ENCODE measurements at regions not wholly inside any gene's neighbourhood (a gene's known extent, or its start where the extent isn't known, plus 50 kb on each side); places are given as distances from the start of the nearest gene placed in this dataset.

GRCh38 chr2:238698072-238698352 is 149.9 kb upstream of the TWIST2 start:
- Histone ChIP-seq H3K4me3 (no peak overlapping the region), H3K27ac (no peak overlapping the region), H3K4me2 (no peak overlapping the region), H3K4me1 (no peaks in the 10 kb centered on the region), H3K9me3 (no peaks in the 10 kb centered on the region)
- CTCF ChIA-PET = no interaction called here
- FAIRE-seq = no peak
- TF ChIP-seq SMC3 (IDR thresholded peaks at IDR 0.05) (no peak), RARB (CRISPR knock-in tag; IDR thresholded peaks at IDR 0.05) (no peak), CTCF (IDR thresholded peaks at IDR 0.05) (no peak)
- 79% methylated on average over 7 of the region's 7 CpGs for WGBS (ENCODE audit: missing lambda C conversion rate)
- POLR2A ChIA-PET = no interaction called here
- no peak for ATAC-seq
- DNase-seq (ENCODE audit: low read depth in 1 of 2, low spot score in 1 of 2) = no peak

GRCh38 chr2:238698451-238699306 is 149.2 kb upstream of the TWIST2 start:
- CTCF ChIA-PET = interaction anchor here (1.6 to 1.7 kb wide), 2 partner anchors 10 to 21 kb away, joined by 4 to 5 read pairs; no protein-coding TSS in a partner anchor
- Histone ChIP-seq H3K4me2 (no peak overlapping the region), H3K9me3 (no peaks in the 10 kb centered on the region), H3K4me1 (no peaks in the 10 kb centered on the region), H3K27ac (peak overlapping the region in 1 of 2 experiments; percentile 43; a peak in 1 of 6 replicates), H3K4me3 (no peak overlapping the region)
- ATAC-seq (no peak), DNase-seq (ENCODE audit: low read depth in 1 of 2, low spot score in 1 of 2) (no peak), FAIRE-seq (no peak)
- TF ChIP-seq KDM5A (IDR thresholded peaks at IDR 0.05) = no peak
- TF ChIP-seq FOSB (CRISPR knock-in tag; IDR thresholded peaks at IDR 0.05) = no peak
- no peak for TF ChIP-seq HEYL (CRISPR knock-in tag; IDR thresholded peaks at IDR 0.05)
- TF ChIP-seq RCOR1 (IDR thresholded peaks at IDR 0.05; ENCODE audit: low read depth, low read length) = no peak
- no peak for TF ChIP-seq HOXA7 (CRISPR knock-in tag; IDR thresholded peaks at IDR 0.05)
- no peak for TF ChIP-seq USF2 (IDR thresholded peaks at IDR 0.05)
- no peak for TF ChIP-seq NR3C1 (IDR thresholded peaks at IDR 0.05)
- no peak for TF ChIP-seq FOXS1 (CRISPR knock-in tag; IDR thresholded peaks at IDR 0.05)
- no peak for TF ChIP-seq HOXB13 (CRISPR knock-in tag; IDR thresholded peaks at IDR 0.05; ENCODE audit: low read depth)
- TF ChIP-seq JUN (IDR thresholded peaks at IDR 0.05) = no peak
- no peak for TF ChIP-seq GATA3 (IDR thresholded peaks at IDR 0.05; ENCODE audit: borderline replicate concordance)
- TF ChIP-seq, protein P1, sequence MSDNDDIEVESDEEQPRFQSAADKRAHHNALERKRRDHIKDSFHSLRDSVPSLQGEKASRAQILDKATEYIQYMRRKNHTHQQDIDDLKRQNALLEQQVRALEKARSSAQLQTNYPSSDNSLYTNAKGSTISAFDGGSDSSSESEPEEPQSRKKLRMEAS (IDR thresholded peaks at IDR 0.05) = no peak
- TF ChIP-seq KDM1A (IDR thresholded peaks at IDR 0.05; ENCODE audit: low read depth) = no peak
- TF ChIP-seq, protein P2, sequence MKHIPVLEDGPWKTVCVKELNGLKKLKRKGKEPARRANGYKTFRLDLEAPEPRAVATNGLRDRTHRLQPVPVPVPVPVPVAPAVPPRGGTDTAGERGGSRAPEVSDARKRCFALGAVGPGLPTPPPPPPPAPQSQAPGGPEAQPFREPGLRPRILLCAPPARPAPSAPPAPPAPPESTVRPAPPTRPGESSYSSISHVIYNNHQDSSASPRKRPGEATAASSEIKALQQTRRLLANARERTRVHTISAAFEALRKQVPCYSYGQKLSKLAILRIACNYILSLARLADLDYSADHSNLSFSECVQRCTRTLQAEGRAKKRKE (CRISPR knock-in tag; IDR thresholded peaks at IDR 0.05; ENCODE audit: low read depth) = no peak
- TF ChIP-seq MAZ (IDR thresholded peaks at IDR 0.05; ENCODE audit: borderline replicate concordance, low read depth, low read length) = no peak
- no peak for TF ChIP-seq BHLHE40 (IDR thresholded peaks at IDR 0.05; ENCODE audit: low read depth, low read length)
- no peak for TF ChIP-seq HES2 (IDR thresholded peaks at IDR 0.05)
- TF ChIP-seq CBX2 (IDR thresholded peaks at IDR 0.05; ENCODE audit: borderline replicate concordance, low read depth) = no peak
- TF ChIP-seq POLR2A (IDR thresholded peaks at IDR 0.05; ENCODE audit: low read length) = no peak
- 91% methylated on average over 16 of the region's 20 CpGs for WGBS (ENCODE audit: missing lambda C conversion rate)
- POLR2A ChIA-PET = no interaction called here

All from A549 (cell line).